Keratinocyte (primary cell): ENCODE measurements at regions not wholly inside any gene's neighbourhood (a gene's known extent, or its start where the extent isn't known, plus 50 kb on each side); places are given as distances from the start of the nearest gene placed in this dataset.

Experiments used
- DNase-seq: peaks from one replicate; pipeline ENCODE4 v3.0.0-alpha.2; 2011; ENCODE audit warnings: low read depth, missing footprints, low spot score
- FAIRE-seq: peaks from 2 replicates; lab custom pipeline; 2011; peaks lifted over from hg19 to GRCh38; lab: Jason Lieb, UNC
- H2AFZ ChIP-seq: 2 replicates; pipeline ENCODE4 v1.6.0; 2012; ENCODE audit warnings: low read length, control low read depth, inconsistent platforms; ENCODE audit not compliant: control insufficient read depth
- H3K27ac ChIP-seq: 2 replicates; pipeline ENCODE4 v1.5.1; 2011; ENCODE audit warnings: low read length; ENCODE audit not compliant: control insufficient read depth, insufficient read depth
- H3K27me3 ChIP-seq: 3 replicates; pipeline ENCODE4 v1.6.0; 2011; ENCODE audit warnings: low read length; ENCODE audit not compliant: control insufficient read depth, insufficient read depth; ENCODE audit errors: extremely low read depth
- H3K36me3 ChIP-seq, 2 experiments: 2 replicates in 1 of 2; 3 replicates in 1 of 2; pipeline ENCODE4 v1.5.1; 2011; ENCODE audit warnings: low read length in 2 of 2, mild to moderate bottlenecking in 1 of 2; ENCODE audit not compliant: control insufficient read depth in 2 of 2, insufficient read depth in 2 of 2; ENCODE audit errors: extremely low read depth in 1 of 2
- H3K4me1 ChIP-seq: 3 replicates; pipeline ENCODE4 v1.5.1; 2011; ENCODE audit warnings: low read length; ENCODE audit not compliant: control insufficient read depth, insufficient read depth; ENCODE audit errors: extremely low read depth
- H3K4me2 ChIP-seq: 3 replicates; pipeline ENCODE4 v1.6.0; 2011; ENCODE audit warnings: low read depth, low read length; ENCODE audit not compliant: control insufficient read depth, insufficient read depth; ENCODE audit errors: extremely low read depth
- H3K4me3 ChIP-seq, 3 experiments: fragments of 200-600 bp in 1 of 3; sonication (generic) in 1 of 3; 2 replicates in 2 of 3; 3 replicates in 1 of 3; pipeline ENCODE4 v1.5.1; 2011 to 2016; ENCODE audit warnings: low read length in 3 of 3, mild to moderate bottlenecking in 3 of 3, control low read depth in 2 of 3, inconsistent platforms in 1 of 3, low read depth in 1 of 3, mixed read lengths in 1 of 3, mixed run types in 1 of 3, moderate library complexity in 1 of 3; ENCODE audit not compliant: control insufficient read depth in 2 of 3, insufficient read depth in 2 of 3; ENCODE audit errors: extremely low read depth in 1 of 3
- H3K79me2 ChIP-seq: 2 replicates; pipeline ENCODE4 v1.6.0; 2012; ENCODE audit warnings: low read length; ENCODE audit not compliant: control insufficient read depth, insufficient read depth
- H3K9ac ChIP-seq: 3 replicates; pipeline ENCODE4 v1.6.0; 2011; ENCODE audit warnings: low read length; ENCODE audit not compliant: control insufficient read depth, insufficient read depth; ENCODE audit errors: extremely low read depth
- H3K9me1 ChIP-seq: 3 replicates; pipeline ENCODE4 v1.6.0; 2011; ENCODE audit warnings: low read length; ENCODE audit not compliant: control insufficient read depth, insufficient read depth; ENCODE audit errors: extremely low read depth
- H3K9me3 ChIP-seq: 2 replicates; pipeline ENCODE4 v1.5.1; 2012; ENCODE audit warnings: low read depth, low read length; ENCODE audit not compliant: control insufficient read depth
- H4K20me1 ChIP-seq: 3 replicates; pipeline ENCODE4 v1.6.0; 2011; ENCODE audit warnings: low read length; ENCODE audit not compliant: control insufficient read depth, insufficient read depth; ENCODE audit errors: extremely low read depth
- CTCF ChIP-seq, 3 experiments: IDR thresholded peaks in 1 of 3; conservative IDR thresholded peaks in 1 of 3; optimal IDR thresholded peaks in 1 of 3; 2 replicates in 2 of 3; 3 replicates in 1 of 3; pipeline versions ENCODE3 to v1.5.1; 2011; ENCODE audit warnings: low read length in 3 of 3, mild to moderate bottlenecking in 3 of 3, moderate library complexity in 2 of 3, control low read depth in 1 of 3, inconsistent platforms in 1 of 3; ENCODE audit not compliant: insufficient read depth in 2 of 3; ENCODE audit errors: extremely low read depth in 1 of 3
- EZH2 ChIP-seq: IDR thresholded peaks from one replicate; pipeline ENCODE4 v1.6.1; 2012; ENCODE audit warnings: inconsistent platforms, mild to moderate bottlenecking, low read length, moderate library complexity
- dilution Hi-C: fragments of 300-500 bp; cut with MboI; formaldehyde crosslinking; loops from one replicate; pipeline ENCODE4 v1.7.0; 2020; ENCODE audit warnings: low sequenced_read_pairs; ENCODE audit not compliant: extremely low pct_ligation_motif_present

GRCh38 chr11:105282658-105283057 is 143.1 kb upstream of the CARD18 start:
- DNase-seq = no peak
- Histone ChIP-seq H3K4me1 (no peaks in the 10 kb centered on the region), H3K27me3 (no peaks in the 10 kb centered on the region), H3K4me3 (no peak overlapping the region), H3K79me2 (no peaks in the 10 kb centered on the region), H3K9me1 (no peaks in the 10 kb centered on the region), H3K9me3 (no peaks in the 10 kb centered on the region), H3K9ac (no peak overlapping the region), H3K4me2 (no peak overlapping the region), H4K20me1 (no peaks in the 10 kb centered on the region), H3K27ac (no peak overlapping the region), H3K36me3 (no peaks in the 10 kb centered on the region), H2AFZ (no peak overlapping the region)
- no peak for FAIRE-seq
- dilution Hi-C loops = no loop called here
- TF ChIP-seq EZH2 (no peak), CTCF (optimal IDR thresholded peaks at IDR 0.05 in 1 of 3, IDR thresholded peaks at IDR 0.05 in 1 of 3, conservative IDR thresholded peaks at IDR 0.05 in 1 of 3; ENCODE audit: extremely low read depth in 1 of 3, insufficient read depth in 2 of 3, low read length in 3 of 3) (no peak)

DNA sequence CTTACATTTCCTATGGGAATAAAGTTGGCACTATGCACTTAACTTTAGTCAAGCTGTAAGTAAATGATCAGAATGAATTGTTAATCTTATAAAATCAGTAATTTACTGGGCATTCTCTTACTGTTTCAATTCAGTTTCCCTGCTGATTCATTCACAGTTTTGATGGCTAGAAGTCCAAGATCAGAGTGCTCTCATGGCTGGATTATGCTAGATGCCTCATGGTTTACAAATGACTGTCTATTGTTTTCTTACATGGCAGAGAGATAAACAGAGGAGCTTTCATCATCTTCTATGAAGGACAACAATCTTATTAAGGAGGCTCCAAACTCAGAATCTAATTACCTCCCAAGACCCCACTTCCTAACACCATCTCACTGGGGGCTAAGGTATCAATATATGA is 135.1 kb upstream of the CARD18 start:
- no peaks in the 10 kb centered on the region for H3K79me2 ChIP-seq
- DNase-seq = no peak

More for the DNA sequence above, 135.1 kb upstream of the CARD18 start:
- Histone ChIP-seq H3K9me3 (no peaks in the 10 kb centered on the region), H4K20me1 (no peaks in the 10 kb centered on the region), H3K27ac (no peak overlapping the region), H3K9me1 (no peaks in the 10 kb centered on the region), H3K9ac (no peak overlapping the region), H3K4me3 (no peak overlapping the region), H3K27me3 (no peaks in the 10 kb centered on the region), H3K36me3 (no peaks in the 10 kb centered on the region), H3K4me1 (no peaks in the 10 kb centered on the region), H3K4me2 (no peak overlapping the region), H2AFZ (no peak overlapping the region)
- dilution Hi-C loops = no loop called here
- FAIRE-seq = no peak
- TF ChIP-seq EZH2 = no peak
- TF ChIP-seq CTCF (optimal IDR thresholded peaks at IDR 0.05 in 1 of 3, IDR thresholded peaks at IDR 0.05 in 1 of 3, conservative IDR thresholded peaks at IDR 0.05 in 1 of 3; ENCODE audit: extremely low read depth in 1 of 3, insufficient read depth in 2 of 3, low read length in 3 of 3) = no peak
